GM21515 (cell line): ENCODE measurements at regions not wholly inside any gene's neighbourhood (a gene's known extent, or its start where the extent isn't known, plus 50 kb on each side); places are given as distances from the start of the nearest gene placed in this dataset.
"Not testable (repeated sequence)": the region's sequence is repeated elsewhere in the genome, so short reads cannot be mapped to it uniquely, and the experiment has no call there.

Experiments used
- ATAC-seq: cut with Tn5 transposase; IDR thresholded peaks from one replicate; pipeline ENCODE4 v1.9.1; 2021; ENCODE audit not compliant: unreplicated experiment

GRCh38 chr13:111006506-111007031, 91.7 kb upstream of the ANKRD10 start:
- no peak for ATAC-seq

- no peak for ATAC-seq
Observed at GRCh38 chr13:111005808-111006505, 91.1 kb upstream of the ANKRD10 start.

GRCh38 chr13:111005364-111005763, 90.5 kb upstream of the ANKRD10 start:
- ATAC-seq, result no peak

DNA sequence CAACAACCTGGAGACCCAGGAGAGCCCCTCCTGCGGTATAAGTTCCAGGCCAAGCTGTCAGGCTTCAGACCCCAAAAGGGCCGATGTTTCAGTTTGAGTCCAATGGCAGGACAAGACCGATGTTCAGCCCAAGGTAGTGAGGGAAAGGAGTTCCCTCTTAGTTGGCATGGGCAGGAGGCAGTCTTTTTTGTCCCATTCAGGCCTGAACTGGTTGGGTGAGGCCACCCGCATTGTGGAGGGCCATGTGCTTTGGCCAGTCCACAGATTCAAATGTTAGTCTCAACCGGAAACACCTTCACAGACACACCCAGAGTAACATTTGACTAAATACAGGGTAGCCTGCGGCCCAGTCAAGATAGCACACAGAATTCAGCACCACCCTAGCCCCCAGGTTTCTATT, 89.6 kb upstream of the ANKRD10 start:
- no peak for ATAC-seq

- no peak for ATAC-seq
Observed at GRCh38 chr13:111001636-111002035, 86.8 kb upstream of the ANKRD10 start.

- no peak for ATAC-seq
Observed at GRCh38 chr13:110993788-110994187, 78.9 kb upstream of the ANKRD10 start.

- ATAC-seq, result no peak
Observed at GRCh38 chr13:110991991-110992508, 77.2 kb upstream of the ANKRD10 start.

GRCh38 chr13:110989331-110989730, 74.5 kb upstream of the ANKRD10 start:
- no peak for ATAC-seq

- no peak for ATAC-seq
Observed at GRCh38 chr13:110985541-110985940, 70.7 kb upstream of the ANKRD10 start.

GRCh38 chr13:110984798-110985197, 69.9 kb upstream of the ANKRD10 start:
- no peak for ATAC-seq

- ATAC-seq, result no peak
Observed at GRCh38 chr13:110984381-110984780, 69.5 kb upstream of the ANKRD10 start.

DNA sequence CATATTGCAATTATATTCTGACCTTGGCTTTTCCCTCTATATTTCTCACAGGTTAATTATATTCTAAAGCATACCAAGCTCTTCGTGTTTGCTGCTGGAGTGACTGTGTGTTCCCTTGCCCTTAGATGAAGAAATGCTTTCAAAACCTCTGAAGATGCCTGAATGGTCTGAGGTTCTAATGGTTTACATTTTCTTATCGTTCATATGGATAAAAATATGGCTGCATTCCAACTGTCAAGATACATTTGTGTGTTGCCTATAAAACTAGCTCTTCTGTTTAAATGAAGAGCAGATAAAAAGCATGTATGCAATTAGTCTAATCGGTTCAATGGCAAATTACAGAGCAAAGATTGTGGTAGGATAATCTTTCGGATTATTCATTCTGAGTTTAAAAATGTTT, 68.4 kb upstream of the ANKRD10 start:
- no peak for ATAC-seq

DNA sequence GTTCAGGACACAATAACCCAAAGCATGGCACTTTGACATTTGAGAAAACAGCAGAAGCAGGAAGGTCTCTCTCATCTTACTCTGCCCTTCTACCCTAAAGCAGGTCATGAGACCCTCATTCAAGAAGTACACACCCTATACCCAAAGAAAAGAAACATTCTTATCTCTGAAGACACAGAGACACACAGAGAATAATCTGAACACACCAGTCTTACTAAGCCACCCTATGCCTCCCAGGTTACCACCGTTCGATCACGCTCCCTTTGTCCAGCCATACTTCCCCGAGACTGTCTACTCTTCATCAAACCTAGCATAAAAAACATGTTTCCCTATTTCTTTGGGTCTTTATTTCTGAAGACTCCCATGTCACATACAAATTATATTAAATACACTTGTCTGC, 66.5 kb upstream of the ANKRD10 start:
- no peak for ATAC-seq

DNA sequence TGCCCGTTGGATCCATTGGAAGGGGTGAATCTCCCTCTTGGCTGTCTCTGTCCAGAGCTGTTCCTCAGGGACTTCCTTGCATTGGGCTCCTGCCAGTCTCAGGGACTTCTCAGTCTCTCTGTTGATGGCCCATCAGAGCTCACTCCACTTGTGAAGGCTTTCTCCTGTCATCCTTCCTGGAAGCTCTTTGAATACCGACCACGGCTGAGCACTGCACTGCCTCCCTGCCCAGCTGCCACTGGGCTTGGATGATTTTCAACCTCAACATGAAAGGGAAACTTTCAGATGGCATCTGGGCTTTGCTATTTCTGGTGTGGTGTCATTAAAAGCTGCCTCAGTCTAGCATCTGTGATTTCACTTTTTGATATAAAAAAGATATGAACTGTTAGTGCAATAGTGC, 66.1 kb upstream of the ANKRD10 start:
- no peak for ATAC-seq

- not testable (repeated sequence) for ATAC-seq
Observed at GRCh38 chr13:110979149-110979548, 64.3 kb upstream of the ANKRD10 start.

DNA sequence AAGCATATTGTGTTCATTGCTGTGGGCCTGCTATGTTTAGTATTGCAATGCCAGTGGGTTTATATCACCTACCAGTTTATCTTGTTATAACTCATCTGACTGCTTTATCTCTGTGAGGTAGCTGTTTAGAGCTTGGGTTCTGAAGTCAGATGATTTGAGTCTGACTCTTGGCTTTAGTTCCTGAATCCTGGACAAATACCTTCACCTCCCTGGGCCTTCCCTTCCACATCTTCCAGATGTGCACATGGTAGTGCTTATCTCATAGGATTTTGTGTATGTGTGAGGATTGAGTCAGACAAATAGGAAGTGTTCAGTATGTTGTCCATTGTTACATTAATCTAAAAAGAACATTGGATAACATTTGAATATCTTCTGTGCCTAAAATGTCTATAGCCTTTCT, 63.5 kb upstream of the ANKRD10 start:
- ATAC-seq, result no peak

GRCh38 chr13:110976785-110977184, 61.9 kb upstream of the ANKRD10 start:
- ATAC-seq, result no peak

- no peak for ATAC-seq
Observed at GRCh38 chr13:110973007-110973700, 58.3 kb upstream of the ANKRD10 start.

DNA sequence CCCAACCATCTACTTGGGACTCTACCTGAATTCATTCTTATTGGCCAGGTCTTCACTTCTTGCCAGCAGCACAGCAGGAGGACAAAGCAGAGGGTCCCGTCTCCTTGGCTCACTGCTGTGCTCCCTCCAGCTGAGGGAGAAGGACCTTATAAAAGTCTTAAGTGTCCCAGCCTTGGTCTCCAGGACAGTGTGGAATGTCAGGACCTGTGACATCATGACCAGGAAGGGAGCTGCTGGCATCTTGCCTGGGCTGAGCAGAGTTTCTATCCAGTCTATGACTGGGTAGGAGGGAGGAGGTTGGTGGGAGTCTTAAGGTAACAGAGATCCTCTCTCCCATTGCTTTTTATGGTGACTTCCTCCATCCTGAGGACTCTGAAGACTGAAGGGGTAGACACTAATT, 56.6 kb upstream of the ANKRD10 start:
- ATAC-seq, result no peak

DNA sequence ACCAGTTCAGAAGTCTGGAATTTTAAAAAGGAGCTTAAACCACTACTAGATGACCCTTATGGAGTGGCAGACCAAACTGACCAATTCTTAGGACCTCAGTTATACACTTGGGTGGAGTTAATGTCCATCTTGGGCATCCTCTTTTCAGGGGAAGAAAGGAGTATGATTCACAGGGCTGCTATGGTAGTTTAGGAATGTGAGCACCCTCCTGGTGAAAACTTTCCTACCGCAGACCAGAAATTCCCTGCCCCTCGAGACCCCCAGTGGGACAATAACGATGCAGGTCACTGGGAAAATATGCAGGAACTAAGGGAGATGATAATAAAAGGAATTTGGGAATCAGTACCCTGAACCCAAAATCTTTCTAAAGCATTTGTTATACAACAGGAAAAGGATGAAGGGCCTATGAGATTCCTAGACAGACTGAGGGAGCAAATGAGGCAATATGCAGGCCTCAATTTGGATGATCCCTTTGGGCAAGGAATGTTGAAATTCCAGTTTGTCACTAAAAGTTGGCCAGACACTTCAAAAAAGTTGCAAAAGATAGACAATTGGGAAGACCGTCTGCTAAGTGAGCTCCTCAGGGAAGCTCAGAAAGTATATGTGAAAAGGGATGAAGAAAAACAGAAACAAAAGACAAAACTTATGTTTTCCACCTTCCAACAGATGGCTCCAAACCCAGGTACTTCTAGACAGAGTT, 52.4 kb upstream of the ANKRD10 start:
- not testable (repeated sequence) for ATAC-seq

GRCh38 chr13:110965755-110966134, 50.9 kb upstream of the ANKRD10 start:
- ATAC-seq, result no peak
